VCaP (cell line): ENCODE measurements at regions not wholly inside any gene's neighbourhood (a gene's known extent, or its start where the extent isn't known, plus 50 kb on each side); places are given as distances from the start of the nearest gene placed in this dataset.

ENCODE experiments used
- H3K27ac ChIP-seq: fragments of 450-650 bp; 2 replicates; pipeline ENCODE4 v1.5.1; 2017
- CTCF ChIP-seq: fragments of 450-650 bp; conservative IDR thresholded peaks from 2 replicates; pipeline ENCODE4 v1.5.1; 2017; ENCODE audit warnings: mild to moderate bottlenecking, moderate library complexity

- no peak overlapping the region for H3K27ac ChIP-seq
- no peak for TF ChIP-seq CTCF
Measured at GRCh38 chr10:3404381-3404780, 231.8 kb upstream of the PITRM1 start.

GRCh38 chr10:3402187-3402751 is 229.7 kb upstream of the PITRM1 start:
- no peak overlapping the region for H3K27ac ChIP-seq
- no peak for TF ChIP-seq CTCF

- no peak for TF ChIP-seq CTCF
- H3K27ac ChIP-seq, result no peak overlapping the region
Measured at GRCh38 chr10:3401491-3401938, 228.9 kb upstream of the PITRM1 start.

- no peak overlapping the region for H3K27ac ChIP-seq
- TF ChIP-seq CTCF, result no peak
Measured at GRCh38 chr10:3400348-3400747, 227.8 kb upstream of the PITRM1 start.

- no peak overlapping the region for H3K27ac ChIP-seq
- no peak for TF ChIP-seq CTCF
Measured at GRCh38 chr10:3399756-3400155, 227.2 kb upstream of the PITRM1 start.

- no peak for TF ChIP-seq CTCF
- H3K27ac ChIP-seq, result no peak overlapping the region
Measured at GRCh38 chr10:3398825-3399646, 226.5 kb upstream of the PITRM1 start.

- no peak overlapping the region for H3K27ac ChIP-seq
- TF ChIP-seq CTCF, result no peak
Measured at GRCh38 chr10:3397846-3398245, 225.3 kb upstream of the PITRM1 start.
